ENCODE measurements at regions not wholly inside any gene's neighbourhood (a gene's known extent, or its start where the extent isn't known, plus 50 kb on each side); places are given as distances from the start of the nearest gene placed in this dataset.

DNA sequence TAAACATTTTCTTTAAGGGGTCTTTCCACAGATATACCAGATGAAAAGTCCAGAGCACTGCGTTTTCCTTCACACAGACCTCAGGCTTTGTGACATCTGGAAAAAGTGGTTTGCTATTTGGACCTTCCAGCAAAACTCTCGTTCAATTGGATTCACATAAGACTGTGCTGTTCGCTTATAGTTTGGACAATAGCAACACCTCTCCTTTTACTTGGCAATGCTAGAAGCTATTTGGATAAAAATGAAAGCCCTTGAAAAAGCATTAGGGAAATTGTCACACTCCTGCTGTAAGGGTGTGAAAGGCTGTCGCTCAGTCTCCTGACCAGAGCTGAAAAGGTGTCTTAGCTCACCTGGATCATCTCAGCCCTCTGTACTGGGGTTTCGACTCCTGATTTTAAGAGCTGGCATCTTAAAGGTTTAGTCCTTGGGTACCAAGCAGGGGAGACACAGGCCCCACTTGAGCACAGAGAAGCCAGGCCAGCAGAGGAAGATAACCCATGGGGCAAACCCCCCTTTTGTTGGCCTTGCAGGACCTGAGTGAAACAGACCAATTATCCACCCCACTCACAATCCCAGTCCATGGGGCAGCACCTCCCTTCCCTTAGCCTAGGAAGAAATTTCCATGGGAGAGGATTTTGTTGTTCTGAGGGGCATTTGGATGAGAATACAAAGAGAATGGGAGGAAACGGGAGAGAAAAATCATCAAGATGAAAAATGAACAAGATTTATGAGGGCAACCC is 257.6 kb downstream of the DLEU7 start:
- DNase-seq (no peak), ATAC-seq (ENCODE audit: low read depth) (no peak)
- in situ Hi-C loops (cut with MboI; ENCODE audit: low sequenced_read_pairs), result no loop called here
- Histone ChIP-seq H4K20me1 (ENCODE audit: insufficient read depth, low read length) (peaks cover 7% of the 10 kb centered on the region; the same call in 1 of the 2 replicates), H4K8ac (ENCODE audit: low read depth in 2 of 2, low read length in 2 of 2) (no peak overlapping the region), H2BK120ac (ENCODE audit: low read depth, low read length) (no peak overlapping the region), H3K23ac (ENCODE audit: low read depth, low read length) (no peak overlapping the region), H2AK9ac (replicated peaks; ENCODE audit: low read depth, low read length, poor library complexity) (no peak overlapping the region), H3K4me3 (ENCODE audit: insufficient read depth, low read depth, low read length) (no peak overlapping the region), H3K9ac (ENCODE audit: low read depth, low read length) (no peak overlapping the region), H3K14ac (replicated peaks; ENCODE audit: low read depth, low read length) (no peak overlapping the region), H2AFZ (replicated peaks; ENCODE audit: low read length, poor library complexity) (no peak overlapping the region), H3K4me1 (ENCODE audit: control insufficient read depth, insufficient read depth, low read length) (peaks cover 9% of the 10 kb centered on the region), H2BK5ac (ENCODE audit: low read depth, low read length, poor library complexity, severe bottlenecking) (no peak overlapping the region), H2AK5ac (ENCODE audit: low read depth, low read length) (no peak overlapping the region), H3K4ac (ENCODE audit: low read depth, low read length) (no peak overlapping the region), H3K4me2 (ENCODE audit: low read depth, low read length) (no peak overlapping the region), H3K9me1 (ENCODE audit: insufficient read depth, low read length) (no peaks in the 10 kb centered on the region; the same call in 1 of the 2 replicates), H2BK20ac (ENCODE audit: low read depth, low read length) (no peak overlapping the region), H3K9me3 (ENCODE audit: control insufficient read depth, insufficient read depth, low read length) (no peaks in the 10 kb centered on the region), H3K18ac (ENCODE audit: low read depth, low read length) (no peak overlapping the region), H3K27me3 (ENCODE audit: control insufficient read depth, insufficient read depth, low read length) (peaks cover 41% of the 10 kb centered on the region), H3K36me3 (ENCODE audit: control insufficient read depth, insufficient read depth, low read length) (no peaks in the 10 kb centered on the region), H3K56ac (ENCODE audit: extremely low read depth, insufficient read depth, low read length) (no peak overlapping the region), H2BK15ac (ENCODE audit: low read depth, low read length) (no peak overlapping the region), H3K79me1 (ENCODE audit: low read depth in 1 of 2, low read length in 2 of 2) (no peaks in the 10 kb centered on the region), H4K5ac (ENCODE audit: low read depth, low read length) (no peak overlapping the region), H4K91ac (ENCODE audit: insufficient read depth, low read depth, low read length) (no peak overlapping the region), H3K27ac (ENCODE audit: insufficient read depth, low read length) (no peak overlapping the region)
- ChIA-PET CTCF (no interaction called here), POLR2A (ENCODE audit: unreplicated experiment) (no interaction called here)
- TF ChIP-seq BHLHE40 (IDR thresholded peaks at IDR 0.05; ENCODE audit: low read depth, low read length) (no peak), MAZ (IDR thresholded peaks at IDR 0.05; ENCODE audit: borderline replicate concordance, low read depth, low read length) (no peak), MXI1 (IDR thresholded peaks at IDR 0.05; ENCODE audit: borderline replicate concordance, low read depth, low read length) (no peak), NFE2L2 (IDR thresholded peaks at IDR 0.05; ENCODE audit: low read depth, low read length) (no peak), MAFK (IDR thresholded peaks at IDR 0.05; ENCODE audit: low read depth, low read length) (no peak), USF2 (IDR thresholded peaks at IDR 0.05; ENCODE audit: low read depth, low read length) (no peak), CHD1 (IDR thresholded peaks at IDR 0.05; ENCODE audit: low read depth, low read length) (no peak), RFX5 (IDR thresholded peaks at IDR 0.05; ENCODE audit: low read depth, low read length) (no peak), CEBPB (IDR thresholded peaks at IDR 0.05; ENCODE audit: low read depth, low read length) (no peak), ELK1 (IDR thresholded peaks at IDR 0.05; ENCODE audit: borderline replicate concordance, low read depth, low read length) (no peak), RCOR1 (IDR thresholded peaks at IDR 0.05; ENCODE audit: insufficient replicate concordance, low read length) (no peak), FOS (IDR thresholded peaks at IDR 0.05; ENCODE audit: low read depth, low read length) (no peak)
- no CpG with 5 or more reads among the region's 6 CpGs for WGBS, 2 experiments (ENCODE audit: extremely low coverage in 2 of 2, insufficient read length in 1 of 2)
- BruUV-seq (replicated peaks), result no TSS peak
- intact Hi-C loops (cut with micrococcal nuclease), result no loop called here
- dilution Hi-C loops (cut with HindIII; ENCODE audit: low sequenced_read_pairs, unreplicated experiment), result no loop called here
